ENCODE measurements at regions not wholly inside any gene's neighbourhood (a gene's known extent, or its start where the extent isn't known, plus 50 kb on each side); places are given as distances from the start of the nearest gene placed in this dataset.

GRCh38 chr11:128239306-128239705, 348.1 kb downstream of the ETS1 start:
- TF ChIP-seq CTCF (conservative IDR thresholded peaks at IDR 0.05; ENCODE audit: low read length) = no peak
- TF ChIP-seq EZH2phosphoT487 (IDR thresholded peaks at IDR 0.05; ENCODE audit: borderline replicate concordance, low read depth, low read length) = no peak
